Suprapubic skin (tissue), 4 donors: ENCODE measurements at regions not wholly inside any gene's neighbourhood (a gene's known extent, or its start where the extent isn't known, plus 50 kb on each side); places are given as distances from the start of the nearest gene placed in this dataset.

Experiments
- DNase-seq, 2 donors: peaks; one replicate each; pipeline ENCODE4 v3.0.0-alpha.2; 2019; ENCODE audit warnings: low spot score in 2 of 2
- H3K27ac ChIP-seq: fragments of 200-600 bp; sonication (generic); one replicate; pipeline ENCODE4 v1.5.1; 2019
- H3K27me3 ChIP-seq: fragments of 200-600 bp; sonication (generic); one replicate; pipeline ENCODE4 v1.5.1; 2019
- H3K36me3 ChIP-seq: fragments of 200-600 bp; sonication (generic); one replicate; pipeline ENCODE4 v1.5.1; 2019
- H3K4me1 ChIP-seq: fragments of 200-600 bp; sonication (generic); one replicate; pipeline ENCODE4 v1.5.1; 2019
- H3K4me3 ChIP-seq: fragments of 200-600 bp; sonication (generic); one replicate; pipeline ENCODE4 v1.5.1; 2019; ENCODE audit warnings: mild to moderate bottlenecking
- H3K9me3 ChIP-seq: fragments of 200-600 bp; sonication (generic); one replicate; pipeline ENCODE4 v1.5.1; 2019
- CTCF ChIP-seq, 2 donors: fragments of 200-600 bp in 1 of 2; fragments of 450-650 bp in 1 of 2; sonication (generic) in 1 of 2; IDR thresholded peaks; one replicate each; pipeline ENCODE4 v1.5.1; 2016 to 2019; ENCODE audit warnings: antibody characterized with exemption in 2 of 2, mild to moderate bottlenecking in 1 of 2, moderate library complexity in 1 of 2
- EP300 ChIP-seq: sonication (generic); formaldehyde crosslinking; IDR thresholded peaks from one replicate; pipeline ENCODE4 v1.6.1; 2017; ENCODE audit warnings: antibody characterized with exemption
- POLR2A ChIP-seq, 2 donors: fragments of 450-650 bp; IDR thresholded peaks; one replicate each; pipeline ENCODE4 v1.6.1; 2017; ENCODE audit warnings: antibody characterized with exemption in 2 of 2, mild to moderate bottlenecking in 2 of 2, moderate library complexity in 2 of 2
- POLR2AphosphoS5 ChIP-seq, 3 donors: sonication (generic); formaldehyde crosslinking; IDR thresholded peaks; one replicate each; pipeline ENCODE4 v1.6.1; 2017; ENCODE audit warnings: antibody characterized with exemption in 3 of 3
- WGBS: methylation state at CpG from one replicate; pipeline ENCODE4 v1.1.5; 2018; 5-methylcytosine and 5-hydroxymethylcytosine counted together

- Histone ChIP-seq H3K4me3 (no peak overlapping the region), H3K4me1 (peaks cover 22% of the 10 kb centered on the region), H3K27ac (no peak overlapping the region), H3K9me3 (no peaks in the 10 kb centered on the region), H3K27me3 (no peaks in the 10 kb centered on the region), H3K36me3 (no peaks in the 10 kb centered on the region)
- TF ChIP-seq POLR2AphosphoS5 (IDR thresholded peaks at IDR 0.05) (no peak), EP300 (no peak), CTCF (IDR thresholded peaks at IDR 0.05) (no peak), POLR2A (IDR thresholded peaks at IDR 0.05) (no peak)
- 70% methylated on average over 2 of the region's 2 CpGs for WGBS
- DNase-seq: no peak
These were observed 173.0 kb upstream of the TET2 start for GRCh38 chr4:104973708-104974107.

- H3K27ac ChIP-seq: no peak overlapping the region
- no peaks in the 10 kb centered on the region for H3K36me3 ChIP-seq
- WGBS: 100% methylated on average over 1 of the region's 1 CpG
- no peaks in the 10 kb centered on the region for H3K9me3 ChIP-seq
- no peak overlapping the region for H3K4me3 ChIP-seq
- no peaks in the 10 kb centered on the region for H3K27me3 ChIP-seq
- DNase-seq: no peak
- TF ChIP-seq POLR2AphosphoS5 (IDR thresholded peaks at IDR 0.05) (no peak), CTCF (IDR thresholded peaks at IDR 0.05) (no peak), EP300 (no peak), POLR2A (IDR thresholded peaks at IDR 0.05) (no peak)
- H3K4me1 ChIP-seq: peaks cover 11% of the 10 kb centered on the region
These were observed 171.1 kb upstream of the TET2 start for GRCh38 chr4:104975617-104976016.

GRCh38 chr4:104976262-104976661 lies 170.4 kb upstream of the TET2 start:
- DNase-seq: no peak
- no peak overlapping the region for H3K27ac ChIP-seq
- H3K4me3 ChIP-seq: no peak overlapping the region
- no peak for TF ChIP-seq POLR2A (IDR thresholded peaks at IDR 0.05)
- no peak for TF ChIP-seq POLR2AphosphoS5 (IDR thresholded peaks at IDR 0.05)
- no peak for TF ChIP-seq EP300
- TF ChIP-seq CTCF (IDR thresholded peaks at IDR 0.05): no peak
- no peaks in the 10 kb centered on the region for H3K9me3 ChIP-seq
- peaks cover 6% of the 10 kb centered on the region for H3K4me1 ChIP-seq
- WGBS: 90% methylated on average over 2 of the region's 2 CpGs
- H3K36me3 ChIP-seq: no peaks in the 10 kb centered on the region
- H3K27me3 ChIP-seq: no peaks in the 10 kb centered on the region

GRCh38 chr4:104979083-104979760 lies 167.5 kb upstream of the TET2 start:
- 95% methylated on average over 4 of the region's 4 CpGs for WGBS
- H3K36me3 ChIP-seq: no peaks in the 10 kb centered on the region

More at GRCh38 chr4:104979083-104979760, 167.5 kb upstream of the TET2 start:
- Histone ChIP-seq H3K4me3 (no peak overlapping the region), H3K4me1 (no peaks in the 10 kb centered on the region), H3K9me3 (no peaks in the 10 kb centered on the region), H3K27ac (no peak overlapping the region), H3K27me3 (no peaks in the 10 kb centered on the region)
- DNase-seq: no peak
- TF ChIP-seq POLR2AphosphoS5 (IDR thresholded peaks at IDR 0.05) (no peak), EP300 (no peak), POLR2A (IDR thresholded peaks at IDR 0.05) (no peak), CTCF (IDR thresholded peaks at IDR 0.05) (no peak)
